8988T (cell line): ENCODE measurements at regions not wholly inside any gene's neighbourhood (a gene's known extent, or its start where the extent isn't known, plus 50 kb on each side); places are given as distances from the start of the nearest gene placed in this dataset.

Experiments used
- DNase-seq: peaks from one replicate; pipeline ENCODE4 v3.0.0; 2011

DNA sequence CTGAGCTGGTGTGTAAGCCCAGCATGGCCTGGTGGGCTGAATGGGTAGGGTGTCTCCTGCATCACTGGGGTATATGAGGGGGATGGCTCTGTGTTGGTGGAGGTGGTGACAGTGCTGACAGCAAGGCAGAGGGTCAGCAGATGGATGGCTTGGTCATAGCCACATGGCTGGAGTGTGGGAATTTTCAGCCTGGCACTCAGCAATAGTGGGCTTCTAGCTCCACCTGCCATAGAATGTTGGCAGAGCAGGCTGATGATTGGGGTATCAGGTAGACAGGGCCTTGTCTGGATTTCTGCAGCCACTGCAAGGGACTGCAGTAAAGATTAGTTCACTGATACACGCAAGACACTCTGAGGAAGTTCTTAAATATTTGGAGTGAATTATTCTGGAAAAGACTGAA, 137.5 kb upstream of the BACH2 start:
- no peak for DNase-seq

- DNase-seq = no peak
Measured at GRCh38 chr6:90432937-90433336, 136.3 kb upstream of the BACH2 start.

DNA sequence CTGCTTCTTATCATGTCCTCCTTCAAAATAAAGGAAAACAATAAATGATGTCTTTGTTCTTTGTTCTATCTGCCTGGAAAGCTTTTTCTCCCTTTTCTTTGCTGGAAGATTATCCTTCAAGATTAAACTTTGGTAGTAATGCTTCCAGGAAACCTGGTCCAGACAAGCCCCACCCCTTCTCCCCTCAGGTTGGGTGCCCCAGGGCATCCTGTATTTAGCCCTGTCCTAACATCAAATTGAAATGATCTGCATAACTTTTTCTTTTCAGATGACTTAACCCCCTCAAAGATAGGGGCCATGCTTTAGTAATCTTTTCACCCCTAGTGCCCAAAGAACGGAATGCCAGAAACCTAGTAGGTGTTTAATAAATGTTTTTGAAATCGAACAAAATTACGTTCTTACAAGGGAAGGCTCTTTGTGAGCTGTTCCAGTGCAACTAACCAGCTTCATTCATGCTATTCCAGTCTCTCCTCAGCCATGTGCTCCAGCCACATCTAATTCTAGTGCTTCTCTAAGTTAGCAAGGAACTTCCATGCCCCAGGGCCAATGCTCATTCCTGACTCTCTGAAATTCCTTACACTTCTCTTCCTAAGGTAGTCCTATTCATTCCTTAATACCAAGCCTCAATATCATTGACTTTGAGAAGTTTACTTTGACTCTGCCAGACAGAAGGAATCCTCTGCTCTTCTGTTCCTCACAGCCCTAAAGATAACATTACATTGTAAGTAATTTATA, 135.6 kb upstream of the BACH2 start:
- DNase-seq = no peak

DNA sequence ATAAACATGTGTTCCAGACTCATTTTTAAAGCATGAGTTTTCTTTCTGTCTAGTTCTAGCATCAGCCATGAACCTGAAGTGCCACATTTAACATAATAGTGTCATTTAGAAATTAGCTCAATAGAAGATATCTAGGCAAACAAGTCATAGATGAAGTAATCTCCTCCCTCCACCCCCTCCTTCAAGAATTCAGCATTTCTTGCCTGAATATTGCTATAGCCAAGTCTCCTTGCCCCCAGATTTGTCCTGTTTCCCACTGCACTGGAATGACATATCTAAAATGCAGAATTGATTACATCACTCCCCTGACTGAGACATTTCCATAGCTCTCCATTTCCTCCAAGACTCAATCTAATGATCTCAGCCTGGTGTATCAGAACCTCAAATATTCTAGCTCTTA, 134.9 kb upstream of the BACH2 start:
- DNase-seq = no peak

DNA sequence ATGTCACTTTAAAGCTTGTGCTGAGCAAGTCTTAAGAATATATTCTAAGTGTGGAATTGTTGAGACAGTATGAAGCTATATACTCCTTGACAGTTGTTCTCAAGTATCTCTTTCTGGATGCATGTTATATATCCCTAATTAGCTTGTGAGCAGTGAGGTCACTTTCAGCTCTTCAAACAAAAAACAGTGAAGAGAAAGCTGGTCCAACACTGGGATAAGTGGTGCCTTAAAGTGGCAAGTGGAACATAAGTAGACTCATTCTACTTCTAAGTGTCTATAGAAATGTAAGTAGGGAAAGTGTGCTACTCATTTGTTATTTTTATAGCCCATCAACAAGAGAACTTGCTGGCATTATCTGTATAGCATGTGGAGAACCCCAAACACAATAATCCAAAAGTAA, 133.1 kb upstream of the BACH2 start:
- DNase-seq = no peak

- DNase-seq = no peak
Measured at GRCh38 chr6:90428514-90428913, 131.9 kb upstream of the BACH2 start.

DNA sequence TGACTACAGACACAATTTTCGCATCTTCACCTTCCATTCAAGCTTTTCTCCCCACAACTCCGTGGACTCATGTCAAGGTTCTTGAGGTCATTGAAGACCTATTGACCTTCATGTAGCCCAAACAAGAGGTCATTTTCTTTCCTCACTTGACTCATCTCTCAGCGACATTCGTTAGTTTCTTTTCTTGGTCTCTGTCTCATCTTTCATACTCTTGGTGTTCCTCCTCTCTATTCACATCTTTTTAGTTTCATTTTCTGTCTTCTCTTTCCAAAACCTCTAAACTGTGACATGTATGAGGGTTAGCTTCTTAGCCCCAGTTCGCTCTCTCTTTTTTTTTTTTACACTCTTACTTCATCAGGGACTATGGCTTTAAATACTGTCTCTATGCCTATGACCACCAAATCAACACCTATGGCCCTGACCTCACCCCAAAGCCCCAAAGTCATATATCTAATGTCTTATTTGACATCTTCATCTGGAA, 128.6 kb upstream of the BACH2 start:
- no peak for DNase-seq

DNA sequence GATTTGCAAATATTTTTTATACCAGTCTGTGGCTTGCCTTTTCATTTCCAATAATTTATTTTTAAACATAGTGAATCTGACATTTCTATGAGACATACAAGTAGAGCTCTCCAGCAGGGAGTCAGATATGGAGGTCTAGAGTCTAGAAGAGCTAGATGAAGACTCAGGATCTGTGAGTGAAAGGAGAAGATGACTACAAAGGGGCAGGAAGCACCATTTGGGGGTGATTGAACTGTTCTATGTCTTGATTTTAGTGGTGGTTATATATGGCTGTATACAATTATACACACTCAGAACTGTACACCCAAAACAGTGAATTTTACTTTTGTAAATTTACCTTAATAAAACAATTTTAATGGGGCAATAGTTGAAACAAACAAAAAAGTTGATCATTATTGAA, 127.9 kb upstream of the BACH2 start:
- DNase-seq = no peak

- DNase-seq = no peak
Measured at GRCh38 chr6:90421666-90422065, 125.0 kb upstream of the BACH2 start.

DNA sequence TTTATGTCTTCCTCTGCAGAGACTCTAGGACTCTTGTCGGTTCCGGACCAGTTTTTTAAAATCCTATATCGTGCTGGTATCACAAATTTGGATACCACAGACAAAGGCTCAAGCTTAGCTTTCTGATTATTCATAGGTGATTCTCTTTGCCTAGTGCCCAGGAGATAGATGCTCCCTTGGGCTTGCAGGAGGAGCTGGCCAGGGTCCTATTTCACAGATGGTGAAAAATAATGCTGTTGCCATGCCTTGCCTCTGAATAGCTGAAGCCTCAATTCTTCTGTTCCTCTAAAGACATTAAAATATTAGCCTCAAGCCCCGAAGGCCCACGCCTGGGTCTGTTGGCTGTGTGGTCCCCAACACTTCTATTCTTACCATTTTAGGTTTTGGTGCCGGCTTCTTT, 123.9 kb upstream of the BACH2 start:
- no peak for DNase-seq

GRCh38 chr6:90417385-90417784, 120.7 kb upstream of the BACH2 start:
- DNase-seq = no peak

DNA sequence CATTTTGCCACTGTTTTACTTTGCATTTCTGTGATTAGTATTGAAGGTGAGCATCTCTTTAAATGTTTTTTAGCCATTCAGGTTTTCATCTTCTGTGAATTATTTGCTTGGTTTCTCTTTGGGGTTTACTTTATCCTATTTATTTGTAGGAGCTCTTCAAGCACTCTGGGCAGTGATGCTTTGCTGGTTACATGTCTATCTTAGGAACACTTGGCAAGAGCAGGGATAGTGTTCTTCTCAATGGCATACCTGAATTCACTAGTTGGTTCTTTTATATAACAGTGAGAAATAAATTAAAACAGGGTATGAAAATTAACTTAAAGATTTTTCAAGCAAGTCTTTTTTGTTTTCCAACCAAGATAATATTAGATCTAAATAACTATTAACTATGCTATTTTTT, 119.7 kb upstream of the BACH2 start:
- no peak for DNase-seq

GRCh38 chr6:90415178-90415577, 118.5 kb upstream of the BACH2 start:
- DNase-seq = no peak

DNA sequence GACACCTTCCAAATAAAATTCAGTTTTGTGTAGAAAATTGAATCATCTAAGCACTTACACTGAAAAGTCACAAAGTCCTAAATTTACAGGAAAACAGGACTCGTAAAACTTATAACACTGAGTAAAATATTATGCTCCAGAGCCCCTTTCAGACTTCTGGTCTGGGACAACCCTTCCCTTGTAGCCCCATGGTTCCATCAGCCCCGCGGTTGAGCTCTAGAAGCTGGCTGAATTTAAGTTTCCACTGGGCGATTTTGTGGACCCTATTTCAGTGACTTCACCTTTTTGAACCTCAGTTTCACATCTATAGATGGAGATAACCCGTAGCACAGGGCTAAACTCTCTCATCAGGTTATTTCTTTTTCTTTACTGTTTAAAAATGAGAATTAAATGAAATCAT, 117.7 kb upstream of the BACH2 start:
- no peak for DNase-seq

DNA sequence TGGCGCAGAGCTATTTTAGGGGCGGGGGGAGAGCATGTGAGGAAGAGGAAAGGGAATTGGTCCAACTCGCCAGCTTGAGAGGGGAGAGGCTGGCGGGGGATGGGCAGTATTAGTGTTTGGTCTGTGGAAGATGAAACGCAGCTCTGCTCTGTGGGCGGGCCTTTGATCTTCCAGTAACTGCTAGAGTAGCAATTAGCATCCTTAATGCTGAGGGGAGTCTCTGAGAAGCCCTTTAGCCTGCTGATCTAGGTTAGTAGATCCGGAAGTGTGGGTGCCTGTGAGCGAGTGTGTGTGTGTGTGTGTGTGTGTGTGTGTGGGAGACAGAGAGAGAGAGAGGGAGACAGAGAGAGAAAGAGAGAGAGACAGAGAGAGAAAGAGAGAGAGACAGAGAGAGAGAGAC, 117.2 kb upstream of the BACH2 start:
- no peak for DNase-seq

- no peak for DNase-seq
Measured at GRCh38 chr6:90413396-90413795, 116.8 kb upstream of the BACH2 start.

GRCh38 chr6:90412538-90413369, 116.1 kb upstream of the BACH2 start:
- no peak for DNase-seq

DNA sequence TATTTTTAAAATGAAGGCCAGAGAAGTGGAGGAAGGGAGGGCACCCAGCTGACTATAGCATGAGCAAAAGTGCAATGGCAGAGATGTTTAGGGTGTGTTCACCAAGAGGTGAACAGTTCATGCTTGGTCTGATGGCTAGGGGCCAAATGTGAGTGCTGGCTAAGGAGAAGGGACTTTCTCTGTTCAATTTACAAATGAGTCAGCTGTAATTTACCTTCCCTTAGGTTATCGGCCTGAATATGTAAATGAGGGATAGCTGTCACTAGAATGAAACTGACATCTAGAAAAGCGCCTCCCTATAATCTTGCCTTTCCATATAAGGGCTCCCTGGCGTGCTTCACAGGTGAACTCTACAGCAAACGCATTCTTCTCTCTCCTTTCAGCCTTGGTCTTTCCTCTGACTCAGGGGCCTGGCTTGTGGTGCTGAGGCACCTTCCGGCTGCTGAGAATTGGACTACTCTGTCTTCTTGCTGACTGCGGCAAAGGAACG, 114.7 kb upstream of the BACH2 start:
- peak; percentile 49 for DNase-seq

GRCh38 chr6:90409700-90410099, 113.1 kb upstream of the BACH2 start:
- no peak for DNase-seq

DNA sequence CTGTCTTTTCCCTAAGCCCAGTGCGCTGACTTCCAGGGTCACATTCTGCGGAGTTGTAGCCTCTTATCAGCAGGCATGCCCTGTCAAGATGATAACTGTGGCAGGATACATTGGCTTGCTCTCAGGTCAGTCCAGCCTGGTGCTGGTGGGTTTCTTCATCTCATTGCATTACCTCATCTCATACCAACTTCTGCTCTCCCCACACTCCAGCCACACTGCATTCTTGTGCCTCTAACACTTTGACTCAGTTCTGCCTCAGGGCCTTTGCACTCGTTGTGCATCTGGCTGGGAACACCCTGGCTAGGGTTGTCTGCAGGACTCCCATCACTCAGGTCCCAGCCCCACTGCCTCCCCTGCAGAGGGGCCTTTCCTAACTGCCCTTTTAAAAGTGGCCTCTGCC, 110.3 kb upstream of the BACH2 start:
- DNase-seq = no peak

- DNase-seq = no peak
Measured at GRCh38 chr6:90406142-90406794, 109.6 kb upstream of the BACH2 start.

DNA sequence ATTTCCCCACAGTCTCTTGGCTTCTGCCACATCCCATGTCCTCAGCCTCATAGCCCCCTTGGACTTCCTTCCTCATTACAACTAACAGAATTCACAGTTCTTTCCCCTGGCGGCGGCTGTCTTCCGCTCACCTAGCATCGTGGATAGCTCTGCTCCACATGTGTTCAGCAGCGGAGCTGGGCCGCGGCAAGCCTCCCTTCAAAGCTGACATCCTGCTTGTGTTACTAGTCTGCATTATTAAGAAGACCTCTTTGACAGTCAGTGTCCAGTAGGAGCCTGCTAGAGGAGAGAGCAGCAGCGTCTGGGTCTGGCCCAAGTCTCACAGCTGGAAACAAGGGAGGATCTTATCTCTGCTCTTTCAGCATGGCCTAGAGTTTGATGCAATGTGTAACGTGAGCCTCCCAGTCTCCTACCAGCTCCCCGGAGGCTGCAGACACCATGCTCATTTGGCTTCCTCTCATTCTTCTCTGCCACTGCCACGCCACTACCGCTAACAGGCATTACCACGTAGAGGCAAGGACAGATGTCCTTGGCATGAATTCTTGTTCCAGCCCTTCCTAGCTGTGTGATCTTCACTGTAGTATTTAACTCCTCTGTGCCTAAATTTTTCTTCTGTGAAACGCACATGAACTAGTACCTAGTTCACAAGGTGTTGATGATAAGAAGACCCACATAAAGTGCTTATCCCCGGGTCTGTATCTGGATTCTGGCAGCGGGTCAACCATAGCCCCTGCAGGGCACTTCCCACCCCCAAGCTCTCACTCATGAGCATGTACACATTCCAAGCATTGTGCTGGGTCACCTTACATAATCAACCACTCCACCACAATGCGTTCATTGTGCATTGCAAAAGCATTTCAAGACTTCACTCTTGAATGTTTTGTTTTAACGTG, 107.1 kb upstream of the BACH2 start:
- DNase-seq = no peak

DNA sequence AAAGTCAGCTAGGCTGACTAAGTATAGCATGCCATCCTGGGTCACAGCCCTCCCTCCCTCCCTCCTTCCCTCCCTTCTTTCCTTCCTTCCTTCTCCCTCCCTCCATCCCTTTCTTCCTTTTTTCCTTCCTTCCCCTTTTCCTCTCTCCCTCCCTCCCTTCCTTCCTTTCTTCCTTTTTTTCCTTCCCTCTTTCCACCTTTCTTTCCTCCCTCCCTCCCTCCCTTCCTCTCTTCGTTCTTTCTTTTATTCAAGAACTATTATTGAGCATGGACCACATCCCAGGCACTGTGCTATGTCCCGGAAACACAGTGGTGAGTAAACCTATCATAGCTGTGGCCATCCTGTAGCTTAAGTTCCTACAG, 106.2 kb upstream of the BACH2 start:
- no peak for DNase-seq
